NCI-H2196 treated with DMSO at 0.1 percent for 48 hours (cell line): ENCODE measurements at regions not wholly inside any gene's neighbourhood (a gene's known extent, or its start where the extent isn't known, plus 50 kb on each side); places are given as distances from the start of the nearest gene placed in this dataset.

ENCODE experiments used
- DNase-seq: peaks from one replicate; lab custom pipeline; 2025; ENCODE audit not compliant: unreplicated experiment; lab: John Stamatoyannopoulos, UW

- DNase-seq, result peak; percentile 62
Observed at GRCh38 chr10:78549140-78549935, 515.7 kb downstream of the RPS24 start.

GRCh38 chr10:78550090-78550489, 516.4 kb downstream of the RPS24 start:
- no peak for DNase-seq

- DNase-seq, result no peak
Observed at GRCh38 chr10:78550716-78551115, 517.1 kb downstream of the RPS24 start.

GRCh38 chr10:78551184-78552005, 517.4 kb upstream of the ZMIZ1 start:
- DNase-seq, result no peak

GRCh38 chr10:78552261-78552811, 516.4 kb upstream of the ZMIZ1 start:
- DNase-seq, result no peak

GRCh38 chr10:78553792-78554191, 515.0 kb upstream of the ZMIZ1 start:
- DNase-seq, result no peak

- no peak for DNase-seq
Observed at GRCh38 chr10:78555128-78555527, 513.6 kb upstream of the ZMIZ1 start.

- DNase-seq, result no peak
Observed at GRCh38 chr10:78556705-78557432, 511.9 kb upstream of the ZMIZ1 start.

- no peak for DNase-seq
Observed at GRCh38 chr10:78557433-78557925, 511.3 kb upstream of the ZMIZ1 start.

GRCh38 chr10:78559661-78560340, 509.0 kb upstream of the ZMIZ1 start:
- DNase-seq, result no peak

- DNase-seq, result no peak
Observed at GRCh38 chr10:78560341-78560688, 508.5 kb upstream of the ZMIZ1 start.

- no peak for DNase-seq
Observed at GRCh38 chr10:78563314-78563713, 505.5 kb upstream of the ZMIZ1 start.

GRCh38 chr10:78565841-78566240, 502.9 kb upstream of the ZMIZ1 start:
- DNase-seq, result no peak

GRCh38 chr10:78566284-78567111, 502.3 kb upstream of the ZMIZ1 start:
- DNase-seq, result no peak

GRCh38 chr10:78567680-78568455, 500.9 kb upstream of the ZMIZ1 start:
- peak; percentile 55 for DNase-seq

- DNase-seq, result no peak
Observed at GRCh38 chr10:78568620-78569019, 500.1 kb upstream of the ZMIZ1 start.

- DNase-seq, result no peak
Observed at GRCh38 chr10:78570633-78571235, 498.0 kb upstream of the ZMIZ1 start.

GRCh38 chr10:78571286-78571685, 497.5 kb upstream of the ZMIZ1 start:
- no peak for DNase-seq

- DNase-seq, result no peak
Observed at GRCh38 chr10:78571891-78572290, 496.9 kb upstream of the ZMIZ1 start.
